Thyroid gland (tissue), 4 donors: ENCODE measurements at regions not wholly inside any gene's neighbourhood (a gene's known extent, or its start where the extent isn't known, plus 50 kb on each side); places are given as distances from the start of the nearest gene placed in this dataset.
"Not testable (repeated sequence)": the region's sequence is repeated elsewhere in the genome, so short reads cannot be mapped to it uniquely, and the experiment has no call there.

Source experiments
- POLR2A ChIP-seq, 2 donors: fragments of 450-650 bp; IDR thresholded peaks; one replicate each; pipeline ENCODE4 v1.6.1; 2017; ENCODE audit warnings: antibody characterized with exemption in 2 of 2, mild to moderate bottlenecking in 2 of 2, moderate library complexity in 1 of 2
- TF ChIP-seq, protein P1 (sequence below), 6 experiments: fragments of 200-600 bp in 3 of 6; fragments of 450-650 bp in 3 of 6; sonication (generic) in 3 of 6; IDR thresholded peaks; one replicate each; pipeline ENCODE4 v1.5.1; 2016 to 2019; ENCODE audit warnings: antibody characterized with exemption in 6 of 6, mild to moderate bottlenecking in 2 of 6, inconsistent platforms in 1 of 6, moderate library complexity in 1 of 6

DNA sequence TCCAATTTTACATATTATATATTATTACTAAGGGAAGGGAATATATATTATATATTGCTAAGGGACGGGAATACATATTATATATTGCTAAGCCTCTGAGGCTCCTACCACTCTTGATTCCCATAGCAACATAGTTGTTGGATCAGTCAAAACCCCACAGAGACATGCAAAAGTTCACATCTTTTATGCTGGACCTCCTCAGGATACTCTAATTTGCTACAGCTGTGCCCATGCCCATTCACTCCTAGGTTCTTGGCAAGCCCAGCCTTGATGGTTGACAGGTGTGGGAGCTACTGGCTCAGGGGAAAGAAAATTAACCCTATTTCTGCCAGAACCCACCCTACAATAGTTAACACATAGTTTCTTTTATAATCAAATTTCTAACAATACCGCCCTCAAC, 84.6 kb upstream of the POMZP3 start:
- TF ChIP-seq, protein P1, sequence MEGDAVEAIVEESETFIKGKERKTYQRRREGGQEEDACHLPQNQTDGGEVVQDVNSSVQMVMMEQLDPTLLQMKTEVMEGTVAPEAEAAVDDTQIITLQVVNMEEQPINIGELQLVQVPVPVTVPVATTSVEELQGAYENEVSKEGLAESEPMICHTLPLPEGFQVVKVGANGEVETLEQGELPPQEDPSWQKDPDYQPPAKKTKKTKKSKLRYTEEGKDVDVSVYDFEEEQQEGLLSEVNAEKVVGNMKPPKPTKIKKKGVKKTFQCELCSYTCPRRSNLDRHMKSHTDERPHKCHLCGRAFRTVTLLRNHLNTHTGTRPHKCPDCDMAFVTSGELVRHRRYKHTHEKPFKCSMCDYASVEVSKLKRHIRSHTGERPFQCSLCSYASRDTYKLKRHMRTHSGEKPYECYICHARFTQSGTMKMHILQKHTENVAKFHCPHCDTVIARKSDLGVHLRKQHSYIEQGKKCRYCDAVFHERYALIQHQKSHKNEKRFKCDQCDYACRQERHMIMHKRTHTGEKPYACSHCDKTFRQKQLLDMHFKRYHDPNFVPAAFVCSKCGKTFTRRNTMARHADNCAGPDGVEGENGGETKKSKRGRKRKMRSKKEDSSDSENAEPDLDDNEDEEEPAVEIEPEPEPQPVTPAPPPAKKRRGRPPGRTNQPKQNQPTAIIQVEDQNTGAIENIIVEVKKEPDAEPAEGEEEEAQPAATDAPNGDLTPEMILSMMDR (IDR thresholded peaks at IDR 0.05): not testable (repeated sequence)
- not testable (repeated sequence) for TF ChIP-seq POLR2A (IDR thresholded peaks at IDR 0.05)
